ENCODE measurements at regions not wholly inside any gene's neighbourhood (a gene's known extent, or its start where the extent isn't known, plus 50 kb on each side); places are given as distances from the start of the nearest gene placed in this dataset.

DNA sequence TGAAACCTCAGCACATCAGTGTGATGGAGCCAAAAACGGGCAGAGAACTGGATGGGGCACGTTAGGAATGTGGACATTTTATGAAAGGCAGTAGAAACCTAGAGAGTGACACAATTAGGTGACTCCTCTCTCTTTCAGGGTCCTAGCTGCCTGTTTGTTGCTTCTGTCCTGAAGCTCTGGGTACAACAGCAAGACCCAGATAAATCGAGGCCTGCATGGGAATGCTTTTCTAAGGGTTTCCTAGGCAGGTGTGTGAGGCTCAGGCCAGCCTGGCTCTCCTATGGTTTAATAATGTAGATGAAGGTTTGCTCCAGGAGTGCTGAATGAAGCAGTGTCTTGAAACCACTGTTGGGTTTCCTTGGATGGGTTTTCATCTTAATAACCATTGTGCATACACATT lies 517.1 kb upstream of the RAB6C start:
- TF ChIP-seq EZH2phosphoT487 (IDR thresholded peaks at IDR 0.05; ENCODE audit: borderline replicate concordance, low read length): no peak
- TF ChIP-seq, protein P1, sequence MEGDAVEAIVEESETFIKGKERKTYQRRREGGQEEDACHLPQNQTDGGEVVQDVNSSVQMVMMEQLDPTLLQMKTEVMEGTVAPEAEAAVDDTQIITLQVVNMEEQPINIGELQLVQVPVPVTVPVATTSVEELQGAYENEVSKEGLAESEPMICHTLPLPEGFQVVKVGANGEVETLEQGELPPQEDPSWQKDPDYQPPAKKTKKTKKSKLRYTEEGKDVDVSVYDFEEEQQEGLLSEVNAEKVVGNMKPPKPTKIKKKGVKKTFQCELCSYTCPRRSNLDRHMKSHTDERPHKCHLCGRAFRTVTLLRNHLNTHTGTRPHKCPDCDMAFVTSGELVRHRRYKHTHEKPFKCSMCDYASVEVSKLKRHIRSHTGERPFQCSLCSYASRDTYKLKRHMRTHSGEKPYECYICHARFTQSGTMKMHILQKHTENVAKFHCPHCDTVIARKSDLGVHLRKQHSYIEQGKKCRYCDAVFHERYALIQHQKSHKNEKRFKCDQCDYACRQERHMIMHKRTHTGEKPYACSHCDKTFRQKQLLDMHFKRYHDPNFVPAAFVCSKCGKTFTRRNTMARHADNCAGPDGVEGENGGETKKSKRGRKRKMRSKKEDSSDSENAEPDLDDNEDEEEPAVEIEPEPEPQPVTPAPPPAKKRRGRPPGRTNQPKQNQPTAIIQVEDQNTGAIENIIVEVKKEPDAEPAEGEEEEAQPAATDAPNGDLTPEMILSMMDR (IDR thresholded peaks at IDR 0.05; ENCODE audit: low read depth, low read length, poor library complexity, severe bottlenecking): no peak
- no peak overlapping the region for H3K27ac ChIP-seq (ENCODE audit: low read depth, low read length)
- no peaks in the 10 kb centered on the region for H3K9me3 ChIP-seq (ENCODE audit: control insufficient read depth, insufficient read depth, low read length)

GRCh38 chr2:129462967-129463366 lies 516.5 kb upstream of the RAB6C start:
- no peaks in the 10 kb centered on the region for H3K79me2 ChIP-seq (ENCODE audit: control insufficient read depth, low read length)
- H3K27me3 ChIP-seq (ENCODE audit: control insufficient read depth, low read length): no peaks in the 10 kb centered on the region
- no peaks in the 10 kb centered on the region for H3K36me3 ChIP-seq (ENCODE audit: control insufficient read depth, low read length)
- no peaks in the 10 kb centered on the region for H3K4me1 ChIP-seq (ENCODE audit: control insufficient read depth, low read length)
- TF ChIP-seq EZH2phosphoT487 (IDR thresholded peaks at IDR 0.05; ENCODE audit: borderline replicate concordance, low read length): no peak
- TF ChIP-seq, protein P1 (IDR thresholded peaks at IDR 0.05; ENCODE audit: low read depth, low read length, poor library complexity, severe bottlenecking): no peak
- H3K9me2 ChIP-seq (replicated peaks; ENCODE audit: control insufficient read depth, low read length): no peaks in the 10 kb centered on the region
- H3K4me3 ChIP-seq (ENCODE audit: low read length): no peak overlapping the region
- H4K20me1 ChIP-seq (ENCODE audit: control insufficient read depth, insufficient read depth, low read depth, low read length): no peaks in the 10 kb centered on the region
- H3K9me3 ChIP-seq (ENCODE audit: control insufficient read depth, insufficient read depth, low read length): no peaks in the 10 kb centered on the region
- no peaks in the 10 kb centered on the region for H3F3A ChIP-seq (ENCODE audit: control insufficient read depth, insufficient read depth)
- H3K27ac ChIP-seq (ENCODE audit: low read depth, low read length): no peak overlapping the region
- H3K4me2 ChIP-seq (ENCODE audit: low read length): no peak overlapping the region

More for the DNA sequence above, 517.1 kb upstream of the RAB6C start:
- no peaks in the 10 kb centered on the region for H3K79me2 ChIP-seq (ENCODE audit: control insufficient read depth, low read length)
- no peaks in the 10 kb centered on the region for H3F3A ChIP-seq (ENCODE audit: control insufficient read depth, insufficient read depth)
- no peaks in the 10 kb centered on the region for H3K27me3 ChIP-seq (ENCODE audit: control insufficient read depth, low read length)
- no peak overlapping the region for H3K4me2 ChIP-seq (ENCODE audit: low read length)
- H3K4me1 ChIP-seq (ENCODE audit: control insufficient read depth, low read length): no peaks in the 10 kb centered on the region
- H3K4me3 ChIP-seq (ENCODE audit: low read length): no peak overlapping the region
- H3K36me3 ChIP-seq (ENCODE audit: control insufficient read depth, low read length): no peaks in the 10 kb centered on the region
- no peaks in the 10 kb centered on the region for H3K9me2 ChIP-seq (replicated peaks; ENCODE audit: control insufficient read depth, low read length)
- no peaks in the 10 kb centered on the region for H4K20me1 ChIP-seq (ENCODE audit: control insufficient read depth, insufficient read depth, low read depth, low read length)

DNA sequence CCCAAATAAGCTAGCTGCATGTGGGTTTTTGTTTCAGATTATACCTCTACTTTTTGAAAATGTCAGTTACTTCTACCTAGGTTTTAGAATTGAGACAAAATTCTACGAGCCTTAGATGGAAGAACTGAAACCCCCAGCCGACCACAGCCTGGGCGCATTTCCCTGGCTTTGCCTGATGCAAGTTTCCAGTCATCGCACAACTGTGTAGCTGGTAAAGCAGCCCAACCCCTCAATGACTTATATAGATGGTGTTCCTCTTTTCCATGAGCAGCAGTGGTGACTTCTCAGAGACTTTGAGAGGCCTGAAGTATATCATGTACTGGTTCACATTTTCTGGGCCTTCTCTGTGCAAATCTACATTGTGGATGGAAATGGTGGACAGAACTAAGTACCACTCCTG lies 515.4 kb upstream of the RAB6C start:
- H3K27ac ChIP-seq (ENCODE audit: low read depth, low read length): no peak overlapping the region
- H3K4me1 ChIP-seq (ENCODE audit: control insufficient read depth, low read length): no peaks in the 10 kb centered on the region
- H3K9me3 ChIP-seq (ENCODE audit: control insufficient read depth, insufficient read depth, low read length): no peaks in the 10 kb centered on the region
- H3K9me2 ChIP-seq (replicated peaks; ENCODE audit: control insufficient read depth, low read length): no peaks in the 10 kb centered on the region
- no peaks in the 10 kb centered on the region for H3F3A ChIP-seq (ENCODE audit: control insufficient read depth, insufficient read depth)
- H3K4me3 ChIP-seq (ENCODE audit: low read length): no peak overlapping the region
- no peaks in the 10 kb centered on the region for H3K36me3 ChIP-seq (ENCODE audit: control insufficient read depth, low read length)
- no peaks in the 10 kb centered on the region for H4K20me1 ChIP-seq (ENCODE audit: control insufficient read depth, insufficient read depth, low read depth, low read length)
- H3K27me3 ChIP-seq (ENCODE audit: control insufficient read depth, low read length): no peaks in the 10 kb centered on the region
- H3K79me2 ChIP-seq (ENCODE audit: control insufficient read depth, low read length): no peaks in the 10 kb centered on the region
- no peak overlapping the region for H3K4me2 ChIP-seq (ENCODE audit: low read length)
- TF ChIP-seq EZH2phosphoT487 (IDR thresholded peaks at IDR 0.05; ENCODE audit: borderline replicate concordance, low read length): no peak
- TF ChIP-seq, protein P1 (IDR thresholded peaks at IDR 0.05; ENCODE audit: low read depth, low read length, poor library complexity, severe bottlenecking): no peak

- Histone ChIP-seq H3K36me3 (ENCODE audit: control insufficient read depth, low read length) (no peaks in the 10 kb centered on the region), H3K4me2 (ENCODE audit: low read length) (no peak overlapping the region), H3K27ac (ENCODE audit: low read depth, low read length) (no peak overlapping the region), H3K4me3 (ENCODE audit: low read length) (no peak overlapping the region), H3K9me3 (ENCODE audit: control insufficient read depth, insufficient read depth, low read length) (no peaks in the 10 kb centered on the region), H3K9me2 (replicated peaks; ENCODE audit: control insufficient read depth, low read length) (no peaks in the 10 kb centered on the region), H3K27me3 (ENCODE audit: control insufficient read depth, low read length) (no peaks in the 10 kb centered on the region), H3F3A (ENCODE audit: control insufficient read depth, insufficient read depth) (no peaks in the 10 kb centered on the region), H3K79me2 (ENCODE audit: control insufficient read depth, low read length) (no peaks in the 10 kb centered on the region), H4K20me1 (ENCODE audit: control insufficient read depth, insufficient read depth, low read depth, low read length) (no peaks in the 10 kb centered on the region), H3K4me1 (ENCODE audit: control insufficient read depth, low read length) (no peaks in the 10 kb centered on the region)
- TF ChIP-seq EZH2phosphoT487 (IDR thresholded peaks at IDR 0.05; ENCODE audit: borderline replicate concordance, low read length): no peak
- TF ChIP-seq, protein P1 (IDR thresholded peaks at IDR 0.05; ENCODE audit: low read depth, low read length, poor library complexity, severe bottlenecking): no peak
These were observed 514.8 kb upstream of the RAB6C start for GRCh38 chr2:129464631-129465030.

Measured in DOHH2 (cell line).